ENCODE measurements at regions not wholly inside any gene's neighbourhood (a gene's known extent, or its start where the extent isn't known, plus 50 kb on each side); places are given as distances from the start of the nearest gene placed in this dataset.

DNA sequence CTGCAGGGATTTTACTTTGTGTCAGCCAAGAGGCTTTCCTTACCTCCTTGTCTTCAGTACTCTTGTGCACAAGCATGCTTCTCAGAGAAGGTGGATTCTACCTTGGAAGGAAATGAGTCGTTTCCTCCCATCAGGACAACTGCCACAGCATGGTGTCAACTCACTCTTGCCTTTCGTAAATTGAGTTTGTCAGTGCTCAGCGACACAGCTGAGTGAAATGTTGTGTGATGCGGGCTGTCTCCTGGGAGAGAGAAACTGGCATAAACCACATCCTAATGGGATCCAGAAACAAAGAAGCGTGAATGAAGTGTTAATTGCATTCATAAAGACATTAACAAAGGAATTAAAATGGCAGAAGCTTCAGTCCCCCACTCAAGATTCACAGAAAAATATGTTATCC lies 51.5 kb upstream of the SLC22A15 start:
- Histone ChIP-seq H3K4me3 (no peak overlapping the region), H3K27ac (no peak overlapping the region), H3K27me3 (replicated peaks; ENCODE audit: insufficient read depth) (no peaks in the 10 kb centered on the region), H3K36me3 (no peaks in the 10 kb centered on the region), H3K9me3 (no peaks in the 10 kb centered on the region), H3K4me1 (replicated peaks) (no peaks in the 10 kb centered on the region)
- 54% methylated on average over 5 of the region's 5 CpGs for WGBS
- intact Hi-C loops (cut with DNase I) = no loop called here
- TF ChIP-seq POLR2AphosphoS5 (IDR thresholded peaks at IDR 0.05) (no peak), POLR2A (IDR thresholded peaks at IDR 0.05) (no peak), CTCF (IDR thresholded peaks at IDR 0.05) (no peak)
- DNase-seq (ENCODE audit: low spot score) = no peak

GRCh38 chr1:115925467-115925866 lies 50.8 kb upstream of the SLC22A15 start:
- H3K4me3 ChIP-seq = no peak overlapping the region
- H3K9me3 ChIP-seq = no peaks in the 10 kb centered on the region
- DNase-seq (ENCODE audit: low spot score) = no peak
- H3K4me1 ChIP-seq (replicated peaks) = no peaks in the 10 kb centered on the region
- H3K36me3 ChIP-seq = no peaks in the 10 kb centered on the region
- no peaks in the 10 kb centered on the region for H3K27me3 ChIP-seq (replicated peaks; ENCODE audit: insufficient read depth)
- TF ChIP-seq POLR2AphosphoS5 (IDR thresholded peaks at IDR 0.05) = no peak
- TF ChIP-seq CTCF (IDR thresholded peaks at IDR 0.05) = no peak
- no peak for TF ChIP-seq POLR2A (IDR thresholded peaks at IDR 0.05)
- 57% methylated on average over 6 of the region's 6 CpGs for WGBS
- H3K27ac ChIP-seq = no peak overlapping the region
- intact Hi-C loops (cut with DNase I) = no loop called here

Small RNA genes lying in the stretch of these regions (small RNA-seq; reads per million reads assigned to genes)
- gene AL357137.1 = 0 reads per million in 2 donors

All from prostate gland (tissue), 2 donors.